HCT116 (cell line): ENCODE measurements at regions not wholly inside any gene's neighbourhood (a gene's known extent, or its start where the extent isn't known, plus 50 kb on each side); places are given as distances from the start of the nearest gene placed in this dataset.

ENCODE experiments used
- ATAC-seq: fragments of 200-7000 bp; cut with Tn5 transposase; 2 replicates; pipeline ENCODE4 v1.9.1; 2020; ENCODE audit warnings: mild to moderate bottlenecking, moderate library complexity
- BruUV-seq: library from RNA; stranded (reverse); fragments of 400-500 nt; replicated peaks from 2 replicates; lab custom pipeline; 2021; lab: Mats Ljungman, UMichigan
- CTCF ChIA-PET: fragments of 300-600 bp; sonication (Branson Sonifier 250); formaldehyde crosslinking; loops from one replicate; lab custom pipeline; 2021; ENCODE audit warnings: antibody characterized with exemption; lab: Charles Lee
- POLR2A ChIA-PET: fragments of 300-600, 350-600 bp; sonication (Branson Sonifier 250); formaldehyde crosslinking; loops from one replicate; lab custom pipeline; 2021; ENCODE audit warnings: antibody characterized with exemption; lab: Charles Lee
- RAD21 ChIA-PET, 2 experiments: fragments of 300-600 bp; sonication (Branson Sonifier 250); formaldehyde crosslinking; loops; one replicate each; lab custom pipeline; 2023; ENCODE audit warnings: low total read pairs in 2 of 2; ENCODE audit not compliant: uncharacterized antibody in 2 of 2, unreplicated experiment in 2 of 2, low non-redundant PET in 1 of 2; lab: Charles Lee
- DNase-seq: peaks from one replicate; pipeline ENCODE4 v3.0.0-alpha.2; 2010; ENCODE audit warnings: low read depth, low spot score
- H2AFZ ChIP-seq: fragments of 200-600 bp; shearing (Covaris generic), sonication (generic); 2 replicates; pipeline ENCODE4 v1.6.1; 2017; ENCODE audit warnings: low read depth, mixed run types, mixed read lengths, antibody characterized with exemption, low read length; ENCODE audit not compliant: poor library complexity, severe bottlenecking
- H3K27ac ChIP-seq: 2 replicates; pipeline ENCODE4 v1.5.1; 2012; ENCODE audit warnings: low read depth, low read length
- H3K27me3 ChIP-seq: fragments of 200-600 bp; sonication (generic); 2 replicates; pipeline ENCODE4 v1.6.1; 2016; ENCODE audit warnings: mixed run types, low read length, mixed read lengths; ENCODE audit not compliant: insufficient read depth
- H3K36me3 ChIP-seq, 2 experiments: fragments of 200-500 bp in 1 of 2; fragments of 200-600 bp in 1 of 2; sonication (Bioruptor generic) in 1 of 2; sonication (generic) in 1 of 2; 2 replicates each; pipeline versions ENCODE4 v1.5.1 to v1.6.1; 2014 to 2016; ENCODE audit warnings: low read length in 2 of 2, inconsistent platforms in 1 of 2, mixed read lengths in 1 of 2, mixed run types in 1 of 2; ENCODE audit not compliant: insufficient read depth in 2 of 2, control insufficient read depth in 1 of 2
- H3K4me1 ChIP-seq, 2 experiments: fragments of 200-600 bp in 1 of 2; sonication (generic) in 1 of 2; 2 replicates each; pipeline versions ENCODE4 v1.5.1 to v1.6.1; 2012 to 2017; ENCODE audit warnings: low read length in 2 of 2, inconsistent platforms in 1 of 2, mild to moderate bottlenecking in 1 of 2, mixed read lengths in 1 of 2, mixed run types in 1 of 2, moderate library complexity in 1 of 2; ENCODE audit not compliant: insufficient read depth in 2 of 2, control insufficient read depth in 1 of 2
- H3K4me2 ChIP-seq: fragments of 200-600 bp; sonication (generic); 2 replicates; pipeline ENCODE4 v1.6.1; 2017; ENCODE audit warnings: mixed run types, low read length, mixed read lengths
- H3K4me3 ChIP-seq, 2 experiments: fragments of 200-600 bp in 1 of 2; sonication (generic) in 1 of 2; replicated peaks in 1 of 2; 2 replicates each; pipeline ENCODE4 v1.5.1; 2011 to 2016; ENCODE audit warnings: low read length in 2 of 2, control low read depth in 1 of 2, low read depth in 1 of 2, mild to moderate bottlenecking in 1 of 2, mixed read lengths in 1 of 2, mixed run types in 1 of 2
- H3K79me2 ChIP-seq: fragments of 200-600 bp; sonication (generic); 2 replicates; pipeline ENCODE4 v1.6.1; 2017; ENCODE audit warnings: mild to moderate bottlenecking, mixed run types, low read length, moderate library complexity, mixed read lengths; ENCODE audit not compliant: insufficient read depth
- H3K9ac ChIP-seq: fragments of 200-600 bp; sonication (generic); 2 replicates; pipeline ENCODE4 v1.6.1; 2016; ENCODE audit warnings: low read length, mixed read lengths
- H3K9me2 ChIP-seq: fragments of 200-600 bp; sonication (generic), shearing (Covaris generic); 2 replicates; pipeline ENCODE4 v1.6.1; 2017; ENCODE audit warnings: mixed run types, mild to moderate bottlenecking, moderate library complexity; ENCODE audit not compliant: insufficient read depth
- H3K9me3 ChIP-seq, 2 experiments: fragments of 200-500 bp in 1 of 2; fragments of 200-600 bp in 1 of 2; sonication (Bioruptor generic) in 1 of 2; sonication (generic) in 1 of 2; 2 replicates each; pipeline ENCODE4 v1.6.1; 2014 to 2017; ENCODE audit warnings: low read length in 2 of 2, mixed read lengths in 2 of 2, inconsistent platforms in 1 of 2, low read depth in 1 of 2, mild to moderate bottlenecking in 1 of 2, mixed run types in 1 of 2, moderate library complexity in 1 of 2; ENCODE audit not compliant: control insufficient read depth in 1 of 2, insufficient read depth in 1 of 2
- H4K20me1 ChIP-seq: fragments of 200-600 bp; sonication (generic), shearing (Covaris generic); 2 replicates; pipeline ENCODE4 v1.6.1; 2017; ENCODE audit warnings: mixed run types, mild to moderate bottlenecking, moderate library complexity; ENCODE audit not compliant: insufficient read depth
- ATF3 ChIP-seq: IDR thresholded peaks from 2 replicates; pipeline ENCODE4 v1.6.1; 2012
- CBX3 ChIP-seq: IDR thresholded peaks from 2 replicates; pipeline ENCODE4 v1.6.1; 2012; ENCODE audit warnings: low read depth
- EGR1 ChIP-seq: IDR thresholded peaks from 2 replicates; pipeline ENCODE4 v1.6.1; 2012; ENCODE audit warnings: low read depth
- EZH2 ChIP-seq: fragments of 200-600 bp; sonication (generic); IDR thresholded peaks from 2 replicates; pipeline ENCODE4 v1.6.1; 2017; ENCODE audit warnings: antibody characterized with exemption, mixed run types
- FOSL1 ChIP-seq: IDR thresholded peaks from 2 replicates; pipeline ENCODE4 v1.6.1; 2012; ENCODE audit warnings: low read depth
- SIN3A ChIP-seq: IDR thresholded peaks from 2 replicates; pipeline ENCODE4 v1.6.1; 2012; ENCODE audit warnings: low read depth
- SP1 ChIP-seq: IDR thresholded peaks from 2 replicates; pipeline ENCODE4 v1.6.1; 2012; ENCODE audit warnings: low read depth
- TCF7L2 ChIP-seq: IDR thresholded peaks from 2 replicates; pipeline ENCODE4 v1.7.0; 2011; ENCODE audit warnings: borderline replicate concordance, inconsistent platforms; ENCODE audit not compliant: insufficient read depth, insufficient read length; ENCODE audit errors: extremely low read depth
- YY1 ChIP-seq: IDR thresholded peaks from 2 replicates; pipeline ENCODE4 v1.6.1; 2011; ENCODE audit warnings: low read length, low read depth, moderate library complexity, mild to moderate bottlenecking; ENCODE audit not compliant: insufficient replicate concordance; ENCODE audit errors: extremely low read depth
- ZBTB33 ChIP-seq: IDR thresholded peaks from 2 replicates; pipeline ENCODE4 v1.6.1; 2011; ENCODE audit warnings: mild to moderate bottlenecking, low read length, moderate library complexity; ENCODE audit not compliant: insufficient replicate concordance; ENCODE audit errors: extremely low read depth
- intact Hi-C: fragments of 100-400 bp; cut with micrococcal nuclease; formaldehyde crosslinking; loops from 2 replicates; pipeline ENCODE4 v1.10.0; 2022

- Histone ChIP-seq H3K36me3 (no peaks in the 10 kb centered on the region), H3K9me3 (no peaks in the 10 kb centered on the region), H3K79me2 (no peaks in the 10 kb centered on the region), H3K27me3 (no peaks in the 10 kb centered on the region), H4K20me1 (no peaks in the 10 kb centered on the region), H3K4me2 (peak overlapping the region; percentile 15; the same call in 1 of the 2 replicates), H2AFZ (no peak overlapping the region), H3K4me1 (peaks cover 3 to 7% of the 10 kb centered on the region in 2 experiments; a peak in 2 of 4 replicates), H3K9me2 (no peaks in the 10 kb centered on the region), H3K27ac (no peak overlapping the region), H3K4me3 (no peak overlapping the region), H3K9ac (no peak overlapping the region)
- no peak for TF ChIP-seq ATF3
- no peak for TF ChIP-seq CBX3
- TF ChIP-seq EGR1: no peak
- TF ChIP-seq ZBTB33: no peak
- TF ChIP-seq SP1: no peak
- no peak for TF ChIP-seq SIN3A
- no peak for TF ChIP-seq FOSL1
- no peak for TF ChIP-seq TCF7L2
- no peak for TF ChIP-seq EZH2
- TF ChIP-seq YY1: no peak
- DNase-seq (no peak), ATAC-seq (no peak)
- ChIA-PET CTCF (no interaction called here), POLR2A (no interaction called here), RAD21 (no interaction called here)
- intact Hi-C loops: no loop called here
- no TSS peak for BruUV-seq
Observed at GRCh38 chr4:185966549-185966948, 102.4 kb upstream of the TLR3 start.
